HG02759 (cell line): ENCODE measurements at regions not wholly inside any gene's neighbourhood (a gene's known extent, or its start where the extent isn't known, plus 50 kb on each side); places are given as distances from the start of the nearest gene placed in this dataset.

Experiments
- ATAC-seq: cut with Tn5 transposase; IDR thresholded peaks from one replicate; pipeline ENCODE4 v1.9.1; 2021; ENCODE audit warnings: mild to moderate bottlenecking, moderate library complexity; ENCODE audit not compliant: unreplicated experiment

- ATAC-seq, result no peak
These were observed 290.1 kb upstream of the TSHZ3 start for GRCh38 chr19:31639306-31639705.

- no peak for ATAC-seq
These were observed 292.4 kb upstream of the TSHZ3 start for GRCh38 chr19:31641591-31641990.

- ATAC-seq, result no peak
These were observed 299.1 kb upstream of the TSHZ3 start for GRCh38 chr19:31648347-31648746.

- ATAC-seq, result no peak
These were observed 307.3 kb upstream of the TSHZ3 start for GRCh38 chr19:31656507-31656906.

GRCh38 chr19:31658993-31659896 lies 310.0 kb upstream of the TSHZ3 start:
- no peak for ATAC-seq

- ATAC-seq, result no peak
These were observed 310.6 kb upstream of the TSHZ3 start for GRCh38 chr19:31659897-31660210.

GRCh38 chr19:31664096-31664495 lies 314.9 kb upstream of the TSHZ3 start:
- ATAC-seq, result no peak

- ATAC-seq, result no peak
These were observed 315.8 kb upstream of the TSHZ3 start for GRCh38 chr19:31664997-31665396.

- ATAC-seq, result no peak
These were observed 316.9 kb upstream of the TSHZ3 start for GRCh38 chr19:31666126-31666525.

- no peak for ATAC-seq
These were observed 317.9 kb upstream of the TSHZ3 start for GRCh38 chr19:31667106-31667505.

- no peak for ATAC-seq
These were observed 319.7 kb upstream of the TSHZ3 start for GRCh38 chr19:31668921-31669320.

GRCh38 chr19:31670931-31671330 lies 321.7 kb upstream of the TSHZ3 start:
- no peak for ATAC-seq

- no peak for ATAC-seq
These were observed 322.3 kb upstream of the TSHZ3 start for GRCh38 chr19:31671411-31672035.

GRCh38 chr19:31674503-31675192 lies 325.4 kb upstream of the TSHZ3 start:
- ATAC-seq, result no peak

- no peak for ATAC-seq
These were observed 326.1 kb upstream of the TSHZ3 start for GRCh38 chr19:31675193-31675913.

GRCh38 chr19:31676271-31677004 lies 327.2 kb upstream of the TSHZ3 start:
- ATAC-seq, result no peak

GRCh38 chr19:31678421-31678820 lies 329.2 kb upstream of the TSHZ3 start:
- ATAC-seq, result no peak

- no peak for ATAC-seq
These were observed 331.9 kb upstream of the TSHZ3 start for GRCh38 chr19:31681121-31681520.

- ATAC-seq, result no peak
These were observed 344.1 kb upstream of the TSHZ3 start for GRCh38 chr19:31693131-31693932.

GRCh38 chr19:31693933-31694269 lies 344.7 kb upstream of the TSHZ3 start:
- ATAC-seq, result no peak
